ENCODE measurements at regions not wholly inside any gene's neighbourhood (a gene's known extent, or its start where the extent isn't known, plus 50 kb on each side); places are given as distances from the start of the nearest gene placed in this dataset.
"Not testable (repeated sequence)": the region's sequence is repeated elsewhere in the genome, so short reads cannot be mapped to it uniquely, and the experiment has no call there.

- POLR2A ChIA-PET: no interaction called here
- H3K36me3 ChIP-seq (replicated peaks in 1 of 2; ENCODE audit: control extremely low read depth in 1 of 2, control insufficient read depth in 1 of 2, extremely low read depth in 1 of 2, insufficient read depth in 2 of 2, low read length in 1 of 2): no peaks in the 10 kb centered on the region
- no peak overlapping the region for H3K4me2 ChIP-seq (replicated peaks; ENCODE audit: low read depth, low read length, poor library complexity, severe bottlenecking)
- H3K9ac ChIP-seq (ENCODE audit: low read length): no peak overlapping the region
- H3K27ac ChIP-seq (ENCODE audit: low read length in 2 of 2): no peak overlapping the region
- no peak overlapping the region for H2AFZ ChIP-seq (ENCODE audit: insufficient read depth, low read depth, low read length, poor library complexity, severe bottlenecking)
- H4K20me1 ChIP-seq (ENCODE audit: control insufficient read depth, insufficient read depth, low read length, poor library complexity, severe bottlenecking): no peaks in the 10 kb centered on the region
- CTCF ChIA-PET: interaction anchor here (1.0 kb wide), 1 partner anchor 46 kb away, joined by 3 read pairs; no protein-coding TSS in a partner anchor
- H3K4me1 ChIP-seq (ENCODE audit: control insufficient read depth in 2 of 2, insufficient read depth in 2 of 2, low read length in 2 of 2): no peaks in the 10 kb centered on the region
- intact Hi-C loops (cut with micrococcal nuclease): no loop called here
- ATAC-seq (ENCODE audit: low read depth) (no peak), DNase-seq (no peak)
- TF ChIP-seq EZH2 (IDR thresholded peaks at IDR 0.05; ENCODE audit: borderline replicate concordance, insufficient read depth, low read depth, low read length, poor library complexity, severe bottlenecking) (no peak), CTCF (IDR thresholded peaks at IDR 0.05) (no peak)
- no peaks in the 10 kb centered on the region for H3K79me2 ChIP-seq (ENCODE audit: control insufficient read depth, insufficient read depth, low read length)
- Mint-ChIP-seq H3K4me3 (no peak overlapping the region), H3K27me3 (no peaks in the 10 kb centered on the region), H3K27ac (no peak overlapping the region), H3K9me3 (ENCODE audit: insufficient read depth) (no peaks in the 10 kb centered on the region), H3K4me1 (no peaks in the 10 kb centered on the region)
- H3K27me3 ChIP-seq (replicated peaks in 1 of 4; ENCODE audit: control extremely low read depth in 1 of 4, control insufficient read depth in 3 of 4, insufficient read depth in 4 of 4, low read length in 3 of 4): no peaks in the 10 kb centered on the region
- no peaks in the 10 kb centered on the region for H3K9me3 ChIP-seq (ENCODE audit: control extremely low read depth in 1 of 3, control insufficient read depth in 2 of 3, insufficient read depth in 1 of 3, low read length in 2 of 3)
- WGBS (ENCODE audit: insufficient coverage): 100% methylated on average over 1 of the region's 1 CpG
- no peak overlapping the region for H3K4me3 ChIP-seq (ENCODE audit: control extremely low read depth in 1 of 5, extremely low read depth in 1 of 5, insufficient read depth in 1 of 5, low read depth in 2 of 5, low read length in 4 of 5)
Observed at GRCh38 chr13:50174630-50175029, 159.4 kb downstream of the KCNRG start.

- Histone ChIP-seq H3K27ac (ENCODE audit: low read length in 2 of 2) (no peak overlapping the region), H3K9me3 (ENCODE audit: control extremely low read depth in 1 of 3, control insufficient read depth in 2 of 3, insufficient read depth in 1 of 3, low read length in 2 of 3) (no peaks in the 10 kb centered on the region), H3K4me2 (replicated peaks; ENCODE audit: low read depth, low read length, poor library complexity, severe bottlenecking) (no peak overlapping the region), H2AFZ (ENCODE audit: insufficient read depth, low read depth, low read length, poor library complexity, severe bottlenecking) (no peak overlapping the region), H3K36me3 (replicated peaks in 1 of 2; ENCODE audit: control extremely low read depth in 1 of 2, control insufficient read depth in 1 of 2, extremely low read depth in 1 of 2, insufficient read depth in 2 of 2, low read length in 1 of 2) (no peaks in the 10 kb centered on the region), H3K27me3 (replicated peaks in 1 of 4; ENCODE audit: control extremely low read depth in 1 of 4, control insufficient read depth in 3 of 4, insufficient read depth in 4 of 4, low read length in 3 of 4) (no peaks in the 10 kb centered on the region), H3K4me1 (ENCODE audit: control insufficient read depth in 2 of 2, insufficient read depth in 2 of 2, low read length in 2 of 2) (no peaks in the 10 kb centered on the region), H3K4me3 (ENCODE audit: control extremely low read depth in 1 of 5, extremely low read depth in 1 of 5, insufficient read depth in 1 of 5, low read depth in 2 of 5, low read length in 4 of 5) (no peak overlapping the region), H4K20me1 (ENCODE audit: control insufficient read depth, insufficient read depth, low read length, poor library complexity, severe bottlenecking) (no peaks in the 10 kb centered on the region), H3K79me2 (ENCODE audit: control insufficient read depth, insufficient read depth, low read length) (no peaks in the 10 kb centered on the region), H3K9ac (ENCODE audit: low read length) (no peak overlapping the region)
- no peak overlapping the region for H3K4me3 Mint-ChIP-seq
- WGBS (ENCODE audit: insufficient coverage): no CpG with 5 or more reads among the region's 1 CpG
- ChIA-PET POLR2A (interaction anchor here (0.6 kb wide), 1 partner anchor 23 kb away, joined by 5 read pairs; no protein-coding TSS in a partner anchor), CTCF (interaction anchor here (0.6 kb wide), 1 partner anchor 220 kb away, joined by 4 read pairs; no protein-coding TSS in a partner anchor)
- no peak overlapping the region for H3K27ac Mint-ChIP-seq
- H3K9me3 Mint-ChIP-seq (ENCODE audit: insufficient read depth): no peaks in the 10 kb centered on the region
- no peaks in the 10 kb centered on the region for H3K4me1 Mint-ChIP-seq
- no peak for TF ChIP-seq CTCF (IDR thresholded peaks at IDR 0.05)
- no peaks in the 10 kb centered on the region for H3K27me3 Mint-ChIP-seq
- DNase-seq (no peak), ATAC-seq (ENCODE audit: low read depth) (no peak)
- intact Hi-C loops (cut with micrococcal nuclease): no loop called here
Observed at GRCh38 chr13:50179977-50180376, 164.7 kb downstream of the KCNRG start.

- POLR2A ChIA-PET; H3K9me3 ChIP-seq (ENCODE audit: control extremely low read depth in 1 of 3, control insufficient read depth in 2 of 3, insufficient read depth in 1 of 3, low read length in 2 of 3); CTCF ChIA-PET; H3K9ac ChIP-seq (ENCODE audit: low read length); H3K4me1 Mint-ChIP-seq; DNase-seq; H3K27me3 ChIP-seq (replicated peaks in 1 of 4; ENCODE audit: control extremely low read depth in 1 of 4, control insufficient read depth in 3 of 4, insufficient read depth in 4 of 4, low read length in 3 of 4); H3K4me1 ChIP-seq (ENCODE audit: control insufficient read depth in 2 of 2, insufficient read depth in 2 of 2, low read length in 2 of 2); ATAC-seq (ENCODE audit: low read depth); H3K27me3 Mint-ChIP-seq; H3K4me2 ChIP-seq (replicated peaks; ENCODE audit: low read depth, low read length, poor library complexity, severe bottlenecking); H3K27ac Mint-ChIP-seq; H4K20me1 ChIP-seq (ENCODE audit: control insufficient read depth, insufficient read depth, low read length, poor library complexity, severe bottlenecking); H3K9me3 Mint-ChIP-seq (ENCODE audit: insufficient read depth); H3K4me3 Mint-ChIP-seq; H3K36me3 ChIP-seq (replicated peaks in 1 of 2; ENCODE audit: control extremely low read depth in 1 of 2, control insufficient read depth in 1 of 2, extremely low read depth in 1 of 2, insufficient read depth in 2 of 2, low read length in 1 of 2); H3K27ac ChIP-seq (ENCODE audit: low read length in 2 of 2); H2AFZ ChIP-seq (ENCODE audit: insufficient read depth, low read depth, low read length, poor library complexity, severe bottlenecking); H3K4me3 ChIP-seq (ENCODE audit: control extremely low read depth in 1 of 5, extremely low read depth in 1 of 5, insufficient read depth in 1 of 5, low read depth in 2 of 5, low read length in 4 of 5); H3K79me2 ChIP-seq (ENCODE audit: control insufficient read depth, insufficient read depth, low read length); intact Hi-C loops (cut with micrococcal nuclease): not testable (repeated sequence)
- 100% methylated on average over 1 of the region's 32 CpGs for WGBS (ENCODE audit: insufficient coverage)
Observed at GRCh38 chr13:50185769-50186763, 170.8 kb downstream of the KCNRG start.
